Mucosa of descending colon (tissue), 3 donors: ENCODE measurements at regions not wholly inside any gene's neighbourhood (a gene's known extent, or its start where the extent isn't known, plus 50 kb on each side); places are given as distances from the start of the nearest gene placed in this dataset.
A peak's percentile ranks its signal among the peaks of the same experiment; 100 is the strongest.

ENCODE experiments used
- ATAC-seq: fragments of 200-7000 bp; cut with Tn5 transposase; one replicate; pipeline ENCODE4 v1.9.1; 2020; ENCODE audit warnings: mild to moderate bottlenecking, moderate library complexity
- DNase-seq, 3 donors: peaks; one replicate each; pipeline ENCODE4 v3.0.0-alpha.2; 2020
- H3K36me3 ChIP-seq: fragments of 200-600 bp; one replicate; pipeline ENCODE4 v1.8.0; 2021; ENCODE audit warnings: low read depth, mild to moderate bottlenecking
- H3K4me1 ChIP-seq: fragments of 200-600 bp; one replicate; pipeline ENCODE4 v1.8.0; 2021; ENCODE audit warnings: low read depth, mild to moderate bottlenecking
- H3K4me3 ChIP-seq: fragments of 200-600 bp; one replicate; pipeline ENCODE4 v1.8.0; 2021; ENCODE audit warnings: mild to moderate bottlenecking
- H3K9me3 ChIP-seq: fragments of 200-600 bp; one replicate; pipeline ENCODE4 v1.8.0; 2021; ENCODE audit warnings: mild to moderate bottlenecking
- CTCF ChIP-seq: fragments of 200-600 bp; IDR thresholded peaks from one replicate; pipeline ENCODE4 v1.8.0; 2022; ENCODE audit warnings: antibody characterized with exemption, mild to moderate bottlenecking
- intact Hi-C, 2 donors: fragments of 100-400 bp; cut with DNase I in 1 of 2; cut with micrococcal nuclease in 1 of 2; formaldehyde crosslinking; loops; one replicate each; pipeline versions ENCODE4 v1.11.0 to v1.11.1; 2022; cut with DNase I, micrococcal nuclease
- donor health status: DM: no; HTN: no; CAD: no; lungs with moderate emphysema.
- donor health status: DM: no; HTN: no; CAD: no.
- donor health status: DM: no; HTN: yes; CAD: no.

DNA sequence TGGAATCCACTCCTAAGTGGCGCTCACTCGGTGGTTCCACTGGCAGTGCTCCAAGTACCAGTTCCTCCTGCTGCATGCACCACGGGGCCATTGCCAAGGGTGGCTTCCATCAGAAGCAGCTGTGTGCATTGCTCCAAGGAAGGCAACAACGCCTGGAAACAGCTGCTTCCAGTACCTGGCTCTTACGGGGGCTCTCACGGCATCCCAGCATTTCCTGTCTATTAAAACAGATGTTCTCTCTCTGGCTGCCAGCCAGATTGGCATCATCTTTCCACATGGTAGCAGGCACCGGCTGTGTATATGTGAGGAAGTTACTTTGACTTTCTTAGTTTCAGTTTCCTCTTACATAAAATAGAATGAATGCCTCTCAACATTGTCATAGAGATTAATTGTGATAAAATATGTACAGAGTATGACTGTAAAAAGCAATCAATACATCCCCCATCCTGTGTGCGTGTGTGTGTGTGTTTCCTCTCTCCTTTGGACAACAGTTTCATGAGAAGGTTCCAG lies 84.9 kb downstream of the CMPK2 start:
- H3K4me3 ChIP-seq: no peak overlapping the region
- TF ChIP-seq CTCF: no peak

GRCh38 chr2:6782517-6783237 lies 83.0 kb downstream of the CMPK2 start:
- intact Hi-C loops: no loop called here
- H3K9me3 ChIP-seq: no peaks in the 10 kb centered on the region
- no peak for TF ChIP-seq CTCF
- H3K36me3 ChIP-seq: no peaks in the 10 kb centered on the region
- H3K4me1 ChIP-seq: no peaks in the 10 kb centered on the region
- DNase-seq: no peak
- no peak overlapping the region for H3K4me3 ChIP-seq
- no peak for ATAC-seq

More for the DNA sequence above, 84.9 kb downstream of the CMPK2 start:
- Histone ChIP-seq H3K36me3 (no peaks in the 10 kb centered on the region), H3K9me3 (no peaks in the 10 kb centered on the region), H3K4me1 (no peaks in the 10 kb centered on the region)
- peak in 1 of 3 donors; percentile 25 for DNase-seq
- intact Hi-C loops: no loop called here
- ATAC-seq: no peak

DNA sequence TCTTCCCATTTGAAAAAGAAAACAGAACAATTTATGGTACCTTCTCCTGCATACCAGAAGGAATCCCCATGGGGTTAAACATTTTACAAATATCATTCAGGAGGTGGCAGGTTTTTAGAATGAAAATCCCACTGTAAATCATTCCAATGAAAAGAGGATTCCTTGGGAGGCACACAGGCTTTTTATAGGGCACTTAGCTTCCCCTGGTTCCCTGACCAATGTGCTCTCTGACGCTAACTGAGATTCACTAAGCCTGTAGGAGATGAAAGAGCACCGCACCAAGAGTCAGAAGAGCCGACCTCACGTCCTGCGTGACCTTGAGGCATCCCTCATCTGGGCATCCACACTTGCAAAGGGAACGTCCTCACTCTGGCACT lies 82.5 kb downstream of the CMPK2 start:
- H3K9me3 ChIP-seq: no peaks in the 10 kb centered on the region
- intact Hi-C loops: no loop called here
- no peak overlapping the region for H3K4me3 ChIP-seq
- no peak for ATAC-seq
- H3K4me1 ChIP-seq: no peaks in the 10 kb centered on the region
- DNase-seq: no peak
- no peak for TF ChIP-seq CTCF
- H3K36me3 ChIP-seq: no peaks in the 10 kb centered on the region

DNA sequence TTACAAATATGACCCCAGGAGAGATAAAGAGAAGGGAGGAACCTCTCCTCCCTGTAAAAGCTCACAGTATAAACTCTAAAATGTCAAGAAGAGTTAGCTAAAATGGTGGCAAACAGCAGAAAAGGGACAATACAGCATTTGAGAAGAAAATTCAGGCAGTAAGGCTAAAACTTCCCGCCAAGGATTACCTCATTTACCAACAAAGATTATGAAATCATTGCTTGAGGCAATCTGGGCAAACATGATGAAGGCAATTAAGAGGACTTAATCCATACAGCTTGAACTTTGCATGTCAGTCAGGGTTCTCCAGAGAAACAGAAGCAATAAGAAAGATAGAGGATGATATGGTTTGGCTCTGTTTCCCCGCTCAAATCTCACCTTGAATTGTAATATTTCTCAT lies 81.4 kb downstream of the CMPK2 start:
- no peak for DNase-seq
- H3K4me3 ChIP-seq: no peak overlapping the region
- TF ChIP-seq CTCF: no peak
- no peak for ATAC-seq
- H3K9me3 ChIP-seq: no peaks in the 10 kb centered on the region
- intact Hi-C loops: no loop called here
- H3K36me3 ChIP-seq: no peaks in the 10 kb centered on the region
- no peaks in the 10 kb centered on the region for H3K4me1 ChIP-seq

GRCh38 chr2:6785493-6785892 lies 80.2 kb downstream of the CMPK2 start:
- intact Hi-C loops: no loop called here
- no peak for ATAC-seq
- H3K4me3 ChIP-seq: no peak overlapping the region

More at GRCh38 chr2:6785493-6785892, 80.2 kb downstream of the CMPK2 start:
- no peaks in the 10 kb centered on the region for H3K36me3 ChIP-seq
- H3K9me3 ChIP-seq: no peaks in the 10 kb centered on the region
- no peaks in the 10 kb centered on the region for H3K4me1 ChIP-seq
- TF ChIP-seq CTCF: no peak
- DNase-seq: no peak
